ENCODE measurements at regions not wholly inside any gene's neighbourhood (a gene's known extent, or its start where the extent isn't known, plus 50 kb on each side); places are given as distances from the start of the nearest gene placed in this dataset.
"Not testable (repeated sequence)": the region's sequence is repeated elsewhere in the genome, so short reads cannot be mapped to it uniquely, and the experiment has no call there.

DNA sequence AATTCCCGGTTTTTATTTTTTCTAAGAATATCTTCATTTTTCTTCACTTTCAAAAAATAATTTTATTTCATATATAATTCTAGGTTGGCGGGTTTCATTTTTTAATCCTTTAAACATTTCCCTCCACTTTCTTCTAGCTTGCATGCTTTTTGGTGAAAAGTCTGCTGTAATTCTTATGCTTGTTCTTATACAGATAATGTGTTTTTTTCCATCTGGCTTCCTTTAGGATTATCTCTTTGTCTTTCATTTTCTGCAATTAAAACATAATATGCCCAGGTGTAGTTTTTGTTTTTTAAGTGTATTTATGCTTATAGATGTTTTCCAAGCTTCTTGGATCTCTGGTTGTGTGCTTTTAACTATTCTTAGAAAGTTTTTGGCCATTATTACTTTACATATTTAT is 341.3 kb upstream of the SEMA3C start:
- no peak for TF ChIP-seq CTCF (IDR thresholded peaks at IDR 0.05; ENCODE audit: insufficient read depth, low read depth, low read length, missing control alignments)
- no peak for DNase-seq (ENCODE audit: low read depth)
- H3K4me3 ChIP-seq (ENCODE audit: low read depth, low read length), result no peak overlapping the region

DNA sequence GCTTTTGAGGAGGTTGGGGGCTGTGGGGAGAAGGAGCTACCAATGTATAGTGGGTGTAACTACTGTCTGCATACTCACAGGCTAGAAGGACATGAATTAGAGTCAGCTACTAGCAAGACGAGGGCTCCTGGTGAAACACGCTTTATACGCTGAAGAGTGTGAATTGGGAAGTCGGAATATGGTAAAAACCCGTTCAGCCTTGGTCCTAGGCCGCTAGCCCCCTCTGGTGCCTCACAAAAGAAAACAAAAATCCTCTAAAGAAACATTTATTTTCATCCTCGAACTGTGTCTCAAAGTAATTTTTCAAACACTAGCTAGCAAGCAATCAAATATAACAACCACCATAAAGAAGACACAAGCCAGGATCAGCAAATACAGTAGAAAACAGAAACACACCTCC is 338.1 kb upstream of the SEMA3C start:
- H3K4me3 ChIP-seq (ENCODE audit: low read depth, low read length), result no peak overlapping the region
- TF ChIP-seq CTCF (IDR thresholded peaks at IDR 0.05; ENCODE audit: insufficient read depth, low read depth, low read length, missing control alignments), result no peak
- no peak for DNase-seq (ENCODE audit: low read depth)

- no peak for DNase-seq (ENCODE audit: low read depth)
- H3K4me3 ChIP-seq (ENCODE audit: low read depth, low read length), result no peak overlapping the region
- no peak for TF ChIP-seq CTCF (IDR thresholded peaks at IDR 0.05; ENCODE audit: insufficient read depth, low read depth, low read length, missing control alignments)
Observed at GRCh38 chr7:81248420-81248819, 329.6 kb upstream of the SEMA3C start.

- not testable (repeated sequence) for H3K4me3 ChIP-seq (ENCODE audit: low read depth, low read length); DNase-seq (ENCODE audit: low read depth)
Observed at GRCh38 chr7:81247364-81247763, 328.5 kb upstream of the SEMA3C start.

- no peak overlapping the region for H3K4me3 ChIP-seq (ENCODE audit: low read depth, low read length)
- no peak for DNase-seq (ENCODE audit: low read depth)
- TF ChIP-seq CTCF (IDR thresholded peaks at IDR 0.05; ENCODE audit: insufficient read depth, low read depth, low read length, missing control alignments), result no peak
Observed at GRCh38 chr7:81245353-81245752, 326.5 kb upstream of the SEMA3C start.

- H3K4me3 ChIP-seq (ENCODE audit: low read depth, low read length), result no peak overlapping the region
- DNase-seq (ENCODE audit: low read depth), result no peak
- TF ChIP-seq CTCF (IDR thresholded peaks at IDR 0.05; ENCODE audit: insufficient read depth, low read depth, low read length, missing control alignments), result no peak
Observed at GRCh38 chr7:81244224-81244623, 325.4 kb upstream of the SEMA3C start.

DNA sequence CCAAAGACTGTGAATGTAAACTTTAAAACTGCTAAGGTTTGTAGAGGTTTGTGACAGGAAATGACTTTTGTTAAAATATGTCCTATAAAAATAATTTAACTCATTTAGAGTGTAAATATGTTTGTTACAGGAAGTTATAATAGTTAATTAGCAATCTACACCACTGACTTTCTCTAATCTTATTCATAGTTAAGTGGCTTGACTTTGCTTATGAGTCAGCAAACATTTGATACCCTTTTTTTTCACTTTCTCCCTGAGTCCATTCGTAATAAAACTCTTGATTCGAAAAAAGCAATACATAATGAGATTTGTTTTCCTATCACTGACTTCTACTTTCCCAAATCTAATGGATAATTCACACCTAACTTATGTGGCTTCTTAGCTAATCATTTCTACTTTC is 317.7 kb upstream of the SEMA3C start:
- no peak for DNase-seq (ENCODE audit: low read depth)
- no peak overlapping the region for H3K4me3 ChIP-seq (ENCODE audit: low read depth, low read length)
- no peak for TF ChIP-seq CTCF (IDR thresholded peaks at IDR 0.05; ENCODE audit: insufficient read depth, low read depth, low read length, missing control alignments)

- no peak for TF ChIP-seq CTCF (IDR thresholded peaks at IDR 0.05; ENCODE audit: insufficient read depth, low read depth, low read length, missing control alignments)
- DNase-seq (ENCODE audit: low read depth), result no peak
Observed at GRCh38 chr7:81235997-81236396, 317.1 kb upstream of the SEMA3C start.

More at GRCh38 chr7:81235997-81236396, 317.1 kb upstream of the SEMA3C start:
- H3K4me3 ChIP-seq (ENCODE audit: low read depth, low read length), result no peak overlapping the region
